Spleen (tissue), 11 donors: ENCODE measurements at regions not wholly inside any gene's neighbourhood (a gene's known extent, or its start where the extent isn't known, plus 50 kb on each side); places are given as distances from the start of the nearest gene placed in this dataset.

ENCODE experiments used
- DNase-seq: peaks from one replicate; pipeline ENCODE4 v3.0.0-alpha.2; 2020
- H3K27ac ChIP-seq, 8 donors: fragments of 200-600 bp; sonication (generic) in 7 of 8; 1 replicate in 4 of 8; 2 replicates in 4 of 8; pipeline versions ENCODE4 v1.5.0 to v1.8.0; 2016 to 2021; ENCODE audit warnings: inconsistent platforms in 4 of 8, mild to moderate bottlenecking in 4 of 8, moderate library complexity in 1 of 8
- H3K27me3 ChIP-seq, 7 donors: fragments of 200-600 bp; sonication (generic) in 6 of 7; replicated peaks in 1 of 7; 1 replicate in 4 of 7; 2 replicates in 3 of 7; pipeline versions ENCODE4 v1.5.0 to v1.8.0; 2016 to 2021; ENCODE audit warnings: inconsistent platforms in 3 of 7, mild to moderate bottlenecking in 1 of 7
- H3K36me3 ChIP-seq, 6 donors: fragments of 200-600 bp; sonication (generic) in 5 of 6; 1 replicate in 4 of 6; 2 replicates in 2 of 6; pipeline versions ENCODE4 v1.5.0 to v1.8.0; 2016 to 2021; ENCODE audit warnings: inconsistent platforms in 2 of 6
- H3K4me1 ChIP-seq, 6 donors: fragments of 200-600 bp; sonication (generic) in 5 of 6; 1 replicate in 3 of 6; 2 replicates in 3 of 6; pipeline versions ENCODE4 v1.5.0 to v1.8.0; 2016 to 2021; ENCODE audit warnings: inconsistent platforms in 3 of 6
- H3K4me3 ChIP-seq, 8 donors: fragments of 200-600 bp; sonication (generic) in 7 of 8; 1 replicate in 4 of 8; 2 replicates in 4 of 8; pipeline versions ENCODE4 v1.5.0 to v1.8.0; 2016 to 2021; ENCODE audit warnings: inconsistent platforms in 4 of 8, mild to moderate bottlenecking in 4 of 8, moderate library complexity in 2 of 8
- H3K9me3 ChIP-seq, 8 donors: fragments of 200-600 bp; sonication (generic) in 7 of 8; 1 replicate in 4 of 8; 2 replicates in 4 of 8; pipeline versions ENCODE4 v1.5.0 to v1.8.0; 2016 to 2021; ENCODE audit warnings: inconsistent platforms in 4 of 8
- POLR2A ChIP-seq, 3 donors: fragments of 450-650 bp; IDR thresholded peaks; one replicate each; pipeline ENCODE4 v1.5.1; 2017; ENCODE audit warnings: antibody characterized with exemption in 3 of 3, mild to moderate bottlenecking in 1 of 3
- POLR2AphosphoS5 ChIP-seq, 3 donors: sonication (generic); formaldehyde crosslinking; IDR thresholded peaks; one replicate each; pipeline ENCODE4 v1.5.1; 2017; ENCODE audit warnings: antibody characterized with exemption in 3 of 3
- WGBS, 5 donors: extraction: QIAGEN DNeasy Blood & Tissue Kit in 3 of 5; methylation state at CpG; one replicate each; pipeline versions ENCODE4 v1.1.5 to v1.1.7; 2013 to 2018; 5-methylcytosine and 5-hydroxymethylcytosine counted together
- intact Hi-C: fragments of 100-400 bp; cut with DNase I; formaldehyde crosslinking; loops from one replicate; pipeline ENCODE4 v1.15.0; 2023; ENCODE audit warnings: low total_unique reads
- TF ChIP-seq, protein P1 (sequence below), 11 experiments: fragments of 200-600 bp in 7 of 11; fragments of 450-650 bp in 4 of 11; sonication (generic) in 4 of 11; IDR thresholded peaks in 8 of 11; conservative IDR thresholded peaks in 3 of 11; 1 replicate in 7 of 11; 2 replicates in 4 of 11; pipeline versions ENCODE4 v1.4.0 to v1.8.0; 2016 to 2021; ENCODE audit warnings: antibody characterized with exemption in 11 of 11, inconsistent platforms in 4 of 11, mild to moderate bottlenecking in 1 of 11
- donor health status: healthy with polysubstance abuse.
- donor health status: DM: no; HTN: no; CAD: no; lungs with moderate emphysema.
- donor health status: DM: no; HTN: no; CAD: no.
- donor health status: Bipolar disorder and iron deficiency.
- donor health status: healthy.
- donor health status: DM: no; HTN: no; CAD: no.
- donor health status: DM: yes; HTN: yes; CAD: no.

DNA sequence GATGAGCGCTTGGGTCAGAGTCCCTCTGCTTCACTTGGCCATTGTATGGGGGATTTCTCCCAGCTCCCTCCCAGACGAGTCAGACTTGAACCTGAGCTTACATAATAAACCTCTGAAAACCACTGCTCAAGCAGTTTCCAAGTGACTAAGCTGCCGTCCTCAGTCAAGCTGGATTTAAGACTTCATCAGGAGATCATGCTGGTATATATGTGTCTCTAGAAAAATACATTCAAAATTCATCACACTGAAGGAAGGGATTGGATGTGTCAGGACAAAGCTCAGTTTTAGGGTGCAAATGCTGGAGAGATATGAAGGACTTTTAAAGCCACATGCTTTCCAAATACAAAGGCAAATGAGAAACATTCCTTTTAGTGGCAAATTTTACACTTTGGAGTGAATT, 114.3 kb downstream of the QDPR start:
- intact Hi-C loops = no loop called here
- Histone ChIP-seq H3K4me1 (no peaks in the 10 kb centered on the region), H3K27me3 (no peaks in the 10 kb centered on the region), H3K4me3 (no peak overlapping the region), H3K9me3 (no peaks in the 10 kb centered on the region), H3K27ac (no peak overlapping the region), H3K36me3 (no peaks in the 10 kb centered on the region)
- WGBS, 5 donors = 60 to 87% (median 68%) methylated on average over 3 of the region's 3 CpGs
- TF ChIP-seq POLR2A (IDR thresholded peaks at IDR 0.05) (no peak), POLR2AphosphoS5 (IDR thresholded peaks at IDR 0.05) (no peak)
- TF ChIP-seq, protein P1, sequence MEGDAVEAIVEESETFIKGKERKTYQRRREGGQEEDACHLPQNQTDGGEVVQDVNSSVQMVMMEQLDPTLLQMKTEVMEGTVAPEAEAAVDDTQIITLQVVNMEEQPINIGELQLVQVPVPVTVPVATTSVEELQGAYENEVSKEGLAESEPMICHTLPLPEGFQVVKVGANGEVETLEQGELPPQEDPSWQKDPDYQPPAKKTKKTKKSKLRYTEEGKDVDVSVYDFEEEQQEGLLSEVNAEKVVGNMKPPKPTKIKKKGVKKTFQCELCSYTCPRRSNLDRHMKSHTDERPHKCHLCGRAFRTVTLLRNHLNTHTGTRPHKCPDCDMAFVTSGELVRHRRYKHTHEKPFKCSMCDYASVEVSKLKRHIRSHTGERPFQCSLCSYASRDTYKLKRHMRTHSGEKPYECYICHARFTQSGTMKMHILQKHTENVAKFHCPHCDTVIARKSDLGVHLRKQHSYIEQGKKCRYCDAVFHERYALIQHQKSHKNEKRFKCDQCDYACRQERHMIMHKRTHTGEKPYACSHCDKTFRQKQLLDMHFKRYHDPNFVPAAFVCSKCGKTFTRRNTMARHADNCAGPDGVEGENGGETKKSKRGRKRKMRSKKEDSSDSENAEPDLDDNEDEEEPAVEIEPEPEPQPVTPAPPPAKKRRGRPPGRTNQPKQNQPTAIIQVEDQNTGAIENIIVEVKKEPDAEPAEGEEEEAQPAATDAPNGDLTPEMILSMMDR (IDR thresholded peaks at IDR 0.05 in 8 of 11, conservative IDR thresholded peaks at IDR 0.05 in 3 of 11) = no peak
- DNase-seq = no peak

DNA sequence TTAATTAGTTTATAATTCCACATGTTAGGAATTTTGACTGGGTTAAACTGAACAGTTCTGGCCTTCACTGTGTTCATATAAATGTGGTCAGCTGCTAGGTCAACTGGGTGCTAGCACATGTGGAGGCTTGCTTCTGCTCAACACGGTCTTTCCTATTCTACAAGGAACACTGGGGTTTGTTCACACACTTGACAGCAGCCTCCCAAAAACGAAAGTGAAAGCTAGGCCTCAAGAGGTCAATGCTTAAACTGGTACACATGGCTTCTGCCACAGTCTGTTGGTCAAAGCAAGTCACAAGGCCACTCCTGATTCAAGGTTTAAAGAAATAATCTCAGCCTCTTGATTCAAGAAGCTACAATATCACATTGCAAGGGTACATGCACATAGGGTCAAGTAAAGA, 126.5 kb downstream of the QDPR start:
- TF ChIP-seq, protein P1 (IDR thresholded peaks at IDR 0.05 in 8 of 11, conservative IDR thresholded peaks at IDR 0.05 in 3 of 11) = no peak
- no peak for TF ChIP-seq POLR2AphosphoS5 (IDR thresholded peaks at IDR 0.05)
- no peak for TF ChIP-seq POLR2A (IDR thresholded peaks at IDR 0.05)
- intact Hi-C loops = no loop called here
- Histone ChIP-seq H3K4me1 (peaks cover 0 to 10% (median 3%) of the 10 kb centered on the region in 6 donors), H3K27me3 (no peaks in the 10 kb centered on the region), H3K4me3 (peak overlapping the region in 1 of 8 donors; percentile 5), H3K27ac (peak overlapping the region in 1 of 8 donors; percentile 1), H3K9me3 (peaks cover 0 to 4% (median 0%) of the 10 kb centered on the region in 8 donors), H3K36me3 (no peaks in the 10 kb centered on the region)
- DNase-seq = no peak
- 10 to 45% (median 25%) methylated on average over 2 of the region's 2 CpGs for WGBS, 5 donors

DNA sequence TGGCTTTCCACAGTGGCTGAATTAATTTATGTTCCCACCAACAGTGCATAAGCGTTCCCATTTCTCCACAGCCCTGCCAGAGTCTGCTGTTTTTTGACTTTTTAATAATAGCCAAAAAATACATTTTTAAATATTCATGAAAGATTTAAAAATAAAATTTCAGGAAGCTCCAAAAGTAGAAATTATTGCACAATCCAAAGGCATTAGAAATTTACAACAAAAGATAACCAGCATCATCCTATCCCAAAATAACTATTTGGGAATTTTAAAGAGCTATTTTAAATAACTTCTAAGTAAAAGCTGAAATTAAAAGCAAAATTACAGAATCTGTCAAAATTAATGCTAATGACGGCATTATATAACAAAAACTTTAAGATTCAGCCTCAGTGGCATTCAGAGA, 131.5 kb downstream of the QDPR start:
- Histone ChIP-seq H3K4me1 (peaks cover 0 to 5% (median 2%) of the 10 kb centered on the region in 6 donors), H3K9me3 (peaks cover 0 to 4% (median 0%) of the 10 kb centered on the region in 8 donors), H3K27ac (no peak overlapping the region), H3K4me3 (no peak overlapping the region), H3K36me3 (no peaks in the 10 kb centered on the region), H3K27me3 (no peaks in the 10 kb centered on the region)
- 88 to 92% (median 90%) methylated on average over 2 of the region's 2 CpGs for WGBS, 5 donors
- TF ChIP-seq POLR2AphosphoS5 (IDR thresholded peaks at IDR 0.05) (no peak), POLR2A (IDR thresholded peaks at IDR 0.05) (no peak)
- TF ChIP-seq, protein P1 (IDR thresholded peaks at IDR 0.05 in 8 of 11, conservative IDR thresholded peaks at IDR 0.05 in 3 of 11) = no peak
- intact Hi-C loops = no loop called here
- no peak for DNase-seq

GRCh38 chr4:17376205-17376604, 135.7 kb downstream of the QDPR start:
- H3K4me1 ChIP-seq = no peaks in the 10 kb centered on the region
- intact Hi-C loops = no loop called here
- 57 to 75% (median 69%) methylated on average over 2 of the region's 2 CpGs for whole genome bisulfite sequencing, 5 donors
- DNase-seq = no peak
- no peaks in the 10 kb centered on the region for H3K9me3 ChIP-seq
- no peaks in the 10 kb centered on the region for H3K27me3 ChIP-seq
- H3K36me3 ChIP-seq = no peaks in the 10 kb centered on the region
- no peak overlapping the region for H3K27ac ChIP-seq
- H3K4me3 ChIP-seq = no peak overlapping the region
- TF ChIP-seq POLR2AphosphoS5 (IDR thresholded peaks at IDR 0.05) (no peak), POLR2A (IDR thresholded peaks at IDR 0.05) (no peak)
- TF ChIP-seq, protein P1 (IDR thresholded peaks at IDR 0.05 in 8 of 11, conservative IDR thresholded peaks at IDR 0.05 in 3 of 11) = no peak
